Upper lobe of left lung (tissue), 4 donors: ENCODE measurements at regions not wholly inside any gene's neighbourhood (a gene's known extent, or its start where the extent isn't known, plus 50 kb on each side); places are given as distances from the start of the nearest gene placed in this dataset.

Experiments
- EP300 ChIP-seq, 4 donors: sonication (generic); formaldehyde crosslinking; IDR thresholded peaks; one replicate each; pipeline ENCODE4 v1.5.1; 2017; ENCODE audit warnings: antibody characterized with exemption in 4 of 4, control low read depth in 2 of 4
- POLR2A ChIP-seq, 4 donors: fragments of 450-650 bp; IDR thresholded peaks; one replicate each; pipeline ENCODE4 v1.5.1; 2016 to 2017; ENCODE audit warnings: antibody characterized with exemption in 4 of 4, mild to moderate bottlenecking in 2 of 4
- POLR2AphosphoS5 ChIP-seq, 2 donors: sonication (generic); formaldehyde crosslinking; IDR thresholded peaks; one replicate each; pipeline ENCODE4 v1.5.1; 2017; ENCODE audit warnings: antibody characterized with exemption in 2 of 2
- TF ChIP-seq, protein P1 (sequence below), 6 experiments: fragments of 450-650 bp in 4 of 6; fragments of 200-600 bp in 2 of 6; sonication (generic) in 2 of 6; IDR thresholded peaks; one replicate each; pipeline ENCODE4 v1.5.1; 2016 to 2019; ENCODE audit warnings: antibody characterized with exemption in 6 of 6

DNA sequence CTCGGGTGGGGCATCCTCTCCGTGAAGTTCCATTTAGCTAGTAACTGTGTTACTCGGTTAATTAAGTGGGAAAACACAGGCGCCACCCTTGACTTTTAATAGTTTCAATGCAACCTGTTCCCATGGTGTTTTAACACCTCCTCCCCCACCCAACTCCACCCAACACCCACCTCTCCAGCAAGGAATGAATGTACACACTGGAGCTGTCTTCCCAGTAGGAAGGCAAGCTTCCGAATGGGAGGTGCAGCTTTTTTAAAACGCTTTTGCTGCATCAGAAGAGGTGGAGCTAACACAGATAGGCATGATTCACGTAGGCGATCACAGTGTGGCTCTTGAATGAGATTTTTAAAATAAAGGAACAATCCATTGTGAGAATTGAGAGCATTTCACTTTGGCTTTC is 73.8 kb upstream of the AGAP1 start:
- TF ChIP-seq, protein P1, sequence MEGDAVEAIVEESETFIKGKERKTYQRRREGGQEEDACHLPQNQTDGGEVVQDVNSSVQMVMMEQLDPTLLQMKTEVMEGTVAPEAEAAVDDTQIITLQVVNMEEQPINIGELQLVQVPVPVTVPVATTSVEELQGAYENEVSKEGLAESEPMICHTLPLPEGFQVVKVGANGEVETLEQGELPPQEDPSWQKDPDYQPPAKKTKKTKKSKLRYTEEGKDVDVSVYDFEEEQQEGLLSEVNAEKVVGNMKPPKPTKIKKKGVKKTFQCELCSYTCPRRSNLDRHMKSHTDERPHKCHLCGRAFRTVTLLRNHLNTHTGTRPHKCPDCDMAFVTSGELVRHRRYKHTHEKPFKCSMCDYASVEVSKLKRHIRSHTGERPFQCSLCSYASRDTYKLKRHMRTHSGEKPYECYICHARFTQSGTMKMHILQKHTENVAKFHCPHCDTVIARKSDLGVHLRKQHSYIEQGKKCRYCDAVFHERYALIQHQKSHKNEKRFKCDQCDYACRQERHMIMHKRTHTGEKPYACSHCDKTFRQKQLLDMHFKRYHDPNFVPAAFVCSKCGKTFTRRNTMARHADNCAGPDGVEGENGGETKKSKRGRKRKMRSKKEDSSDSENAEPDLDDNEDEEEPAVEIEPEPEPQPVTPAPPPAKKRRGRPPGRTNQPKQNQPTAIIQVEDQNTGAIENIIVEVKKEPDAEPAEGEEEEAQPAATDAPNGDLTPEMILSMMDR (IDR thresholded peaks at IDR 0.05) = no peak
- TF ChIP-seq POLR2AphosphoS5 (IDR thresholded peaks at IDR 0.05) (no peak), POLR2A (IDR thresholded peaks at IDR 0.05) (no peak), EP300 (IDR thresholded peaks at IDR 0.05) (no peak)
